AG09309 (cell line): ENCODE measurements at regions not wholly inside any gene's neighbourhood (a gene's known extent, or its start where the extent isn't known, plus 50 kb on each side); places are given as distances from the start of the nearest gene placed in this dataset.
A peak's percentile ranks its signal among the peaks of the same experiment; 100 is the strongest.
"Not testable (repeated sequence)": the region's sequence is repeated elsewhere in the genome, so short reads cannot be mapped to it uniquely, and the experiment has no call there.

Experiments used
- DNase-seq: peaks from one replicate; pipeline ENCODE4 v3.0.0-alpha.2; 2010; ENCODE audit warnings: low read depth
- H3K4me3 ChIP-seq: 2 replicates; pipeline ENCODE4 v1.5.1; 2011; ENCODE audit warnings: mild to moderate bottlenecking, low read depth, low read length, moderate library complexity; ENCODE audit not compliant: control insufficient read depth
- TF ChIP-seq, protein P1 (sequence below): IDR thresholded peaks from 2 replicates; pipeline ENCODE4 v1.5.1; 2011; ENCODE audit warnings: mild to moderate bottlenecking, low read depth, low read length, inconsistent platforms; ENCODE audit not compliant: insufficient read depth, control insufficient read depth; ENCODE audit errors: missing control alignments

GRCh38 chr4:100340512-100341485 lies 150.5 kb upstream of the DDIT4L start:
- TF ChIP-seq, protein P1, sequence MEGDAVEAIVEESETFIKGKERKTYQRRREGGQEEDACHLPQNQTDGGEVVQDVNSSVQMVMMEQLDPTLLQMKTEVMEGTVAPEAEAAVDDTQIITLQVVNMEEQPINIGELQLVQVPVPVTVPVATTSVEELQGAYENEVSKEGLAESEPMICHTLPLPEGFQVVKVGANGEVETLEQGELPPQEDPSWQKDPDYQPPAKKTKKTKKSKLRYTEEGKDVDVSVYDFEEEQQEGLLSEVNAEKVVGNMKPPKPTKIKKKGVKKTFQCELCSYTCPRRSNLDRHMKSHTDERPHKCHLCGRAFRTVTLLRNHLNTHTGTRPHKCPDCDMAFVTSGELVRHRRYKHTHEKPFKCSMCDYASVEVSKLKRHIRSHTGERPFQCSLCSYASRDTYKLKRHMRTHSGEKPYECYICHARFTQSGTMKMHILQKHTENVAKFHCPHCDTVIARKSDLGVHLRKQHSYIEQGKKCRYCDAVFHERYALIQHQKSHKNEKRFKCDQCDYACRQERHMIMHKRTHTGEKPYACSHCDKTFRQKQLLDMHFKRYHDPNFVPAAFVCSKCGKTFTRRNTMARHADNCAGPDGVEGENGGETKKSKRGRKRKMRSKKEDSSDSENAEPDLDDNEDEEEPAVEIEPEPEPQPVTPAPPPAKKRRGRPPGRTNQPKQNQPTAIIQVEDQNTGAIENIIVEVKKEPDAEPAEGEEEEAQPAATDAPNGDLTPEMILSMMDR: no peak
- no peak overlapping the region for H3K4me3 ChIP-seq
- peak; percentile 33 for DNase-seq

DNA sequence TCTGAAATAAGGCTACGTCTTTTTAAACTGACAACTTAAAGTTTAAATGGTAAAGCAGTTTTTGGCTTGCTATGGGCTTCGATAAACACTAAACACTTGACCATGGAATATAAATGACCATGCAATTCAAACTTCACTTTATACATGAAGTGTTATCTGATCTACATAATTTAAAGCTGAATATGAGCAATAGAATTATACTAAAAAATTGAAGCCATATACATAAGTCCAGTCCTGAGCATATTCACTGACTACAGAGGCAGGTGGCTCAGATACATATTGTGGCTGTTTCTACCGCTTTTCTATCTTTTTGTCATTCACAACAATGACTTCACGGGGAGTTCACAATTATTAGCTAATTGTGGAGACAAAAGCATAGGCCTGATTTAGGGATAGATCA lies 149.6 kb upstream of the DDIT4L start:
- H3K4me3 ChIP-seq: no peak overlapping the region
- TF ChIP-seq, protein P1: no peak
- DNase-seq: no peak

DNA sequence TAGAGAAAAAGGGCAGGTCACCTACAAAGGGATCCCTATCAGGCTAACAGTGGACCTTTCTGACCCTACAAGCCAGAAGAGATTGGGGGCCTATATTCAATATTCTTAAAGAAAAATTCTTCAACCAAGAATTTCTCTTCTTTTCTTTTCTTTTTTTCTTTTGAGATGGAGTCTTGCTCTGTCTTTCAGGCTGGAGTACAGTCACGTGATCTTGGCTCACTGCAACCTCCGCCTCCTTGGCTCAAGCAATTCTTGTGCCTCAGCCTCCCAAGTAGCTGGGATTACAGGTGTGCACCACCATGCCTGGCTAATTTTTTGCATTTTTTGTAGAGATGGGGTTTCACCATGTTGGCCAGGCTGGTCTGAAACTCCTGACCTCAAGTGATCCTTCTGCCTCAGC lies 143.2 kb upstream of the DDIT4L start:
- DNase-seq, H3K4me3 ChIP-seq: not testable (repeated sequence)

GRCh38 chr4:100317032-100317864 lies 127.0 kb upstream of the DDIT4L start:
- TF ChIP-seq, protein P1: no peak
- no peak overlapping the region for H3K4me3 ChIP-seq
- DNase-seq: no peak

DNA sequence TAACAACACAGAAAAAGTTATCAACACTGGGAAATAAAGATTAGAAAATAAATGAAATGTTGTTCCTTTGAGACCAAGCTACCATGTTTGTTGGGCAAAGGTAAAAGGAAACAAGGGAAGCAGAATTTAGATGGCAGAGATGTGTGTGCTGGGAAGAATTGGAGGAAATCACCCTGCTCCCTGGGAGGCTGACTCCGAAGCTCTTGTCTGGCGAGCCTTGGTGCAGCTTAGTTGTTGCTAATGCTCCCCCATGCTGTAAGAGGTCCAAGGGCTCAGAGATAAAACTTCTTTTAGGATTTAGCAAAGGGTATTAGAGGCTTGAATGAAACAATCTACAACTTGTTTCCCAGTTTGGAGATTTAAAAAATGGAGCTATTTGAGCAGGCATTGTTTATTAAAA lies 123.8 kb upstream of the DDIT4L start:
- no peak overlapping the region for H3K4me3 ChIP-seq
- TF ChIP-seq, protein P1: no peak
- DNase-seq: no peak

DNA sequence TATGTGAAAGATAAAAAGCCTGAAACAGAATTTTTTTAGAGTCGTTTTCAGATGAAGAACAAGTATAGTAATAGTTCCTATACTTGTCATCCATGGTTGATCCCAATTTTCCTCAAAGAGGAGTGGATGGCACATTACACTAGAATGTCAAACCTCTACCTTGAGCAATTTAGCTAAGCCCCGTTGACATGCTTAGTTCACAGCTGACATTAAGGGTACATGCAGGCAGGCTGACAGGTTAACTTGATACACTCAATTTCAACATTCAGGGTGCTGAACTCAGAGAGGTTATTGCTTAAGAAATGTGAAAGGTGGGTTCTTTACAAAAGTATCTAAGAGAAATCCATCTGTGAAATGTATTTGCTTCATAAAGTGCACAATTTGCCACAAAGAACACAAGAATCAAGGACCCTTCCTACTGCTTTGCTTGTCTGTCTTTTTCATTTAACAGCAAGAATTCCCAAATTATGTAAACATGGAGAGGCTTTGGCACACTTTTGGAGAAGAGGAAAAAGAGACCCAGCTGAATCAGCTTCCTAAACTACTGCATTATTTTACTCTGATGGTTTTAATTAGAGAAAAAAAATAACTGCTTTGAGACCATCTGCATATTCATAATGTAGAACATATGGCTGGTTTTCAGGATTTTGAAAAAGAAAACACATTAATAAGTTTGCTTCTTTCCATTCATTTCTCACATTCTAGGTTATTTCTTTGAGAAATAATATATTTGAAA lies 122.5 kb upstream of the DDIT4L start:
- H3K4me3 ChIP-seq: no peak overlapping the region
- DNase-seq: no peak
- TF ChIP-seq, protein P1: no peak

GRCh38 chr4:100311181-100311580 lies 120.9 kb upstream of the DDIT4L start:
- no peak for DNase-seq
- H3K4me3 ChIP-seq: no peak overlapping the region
- TF ChIP-seq, protein P1: peak; percentile 12
